ENCODE measurements at regions not wholly inside any gene's neighbourhood (a gene's known extent, or its start where the extent isn't known, plus 50 kb on each side); places are given as distances from the start of the nearest gene placed in this dataset.

DNA sequence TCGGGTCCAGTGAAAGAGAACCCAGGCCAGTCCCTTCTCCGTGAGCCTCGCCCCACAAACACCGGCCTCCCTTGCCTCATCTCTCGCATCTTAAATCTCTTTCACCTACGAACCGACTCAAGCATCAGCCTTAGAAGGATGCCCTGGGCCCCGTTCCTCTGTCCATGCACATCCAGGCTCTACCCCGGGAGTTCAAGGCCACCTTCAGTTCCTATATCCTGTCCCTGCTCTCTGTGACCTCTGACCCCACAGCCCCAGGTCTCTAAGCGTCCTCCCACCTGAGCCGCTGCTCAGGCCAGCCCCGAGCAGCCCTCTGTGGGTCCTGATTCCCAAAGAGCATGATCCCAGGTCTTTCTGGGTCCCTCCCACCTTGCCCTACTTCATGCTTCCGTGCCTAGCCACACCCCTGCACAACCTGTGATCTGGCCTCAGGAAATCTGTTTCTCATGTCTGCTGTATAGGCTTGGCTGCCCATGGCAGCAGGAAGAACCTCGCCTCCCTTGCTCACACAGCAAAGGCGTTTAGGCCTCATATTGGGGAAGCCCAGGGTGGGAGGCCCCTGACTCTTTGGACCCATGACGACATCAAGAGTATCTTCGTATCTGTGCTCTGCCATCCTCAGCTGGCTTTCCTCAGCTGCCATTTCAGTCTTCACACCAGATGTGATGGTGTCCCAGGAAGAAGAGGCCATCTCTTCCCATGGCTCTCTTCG is 77.5 kb upstream of the SEPTIN5 start:
- peak; percentile 68 for DNase-seq (ENCODE audit: low spot score)
- intact Hi-C loops (cut with DNase I): no loop called here

DNA sequence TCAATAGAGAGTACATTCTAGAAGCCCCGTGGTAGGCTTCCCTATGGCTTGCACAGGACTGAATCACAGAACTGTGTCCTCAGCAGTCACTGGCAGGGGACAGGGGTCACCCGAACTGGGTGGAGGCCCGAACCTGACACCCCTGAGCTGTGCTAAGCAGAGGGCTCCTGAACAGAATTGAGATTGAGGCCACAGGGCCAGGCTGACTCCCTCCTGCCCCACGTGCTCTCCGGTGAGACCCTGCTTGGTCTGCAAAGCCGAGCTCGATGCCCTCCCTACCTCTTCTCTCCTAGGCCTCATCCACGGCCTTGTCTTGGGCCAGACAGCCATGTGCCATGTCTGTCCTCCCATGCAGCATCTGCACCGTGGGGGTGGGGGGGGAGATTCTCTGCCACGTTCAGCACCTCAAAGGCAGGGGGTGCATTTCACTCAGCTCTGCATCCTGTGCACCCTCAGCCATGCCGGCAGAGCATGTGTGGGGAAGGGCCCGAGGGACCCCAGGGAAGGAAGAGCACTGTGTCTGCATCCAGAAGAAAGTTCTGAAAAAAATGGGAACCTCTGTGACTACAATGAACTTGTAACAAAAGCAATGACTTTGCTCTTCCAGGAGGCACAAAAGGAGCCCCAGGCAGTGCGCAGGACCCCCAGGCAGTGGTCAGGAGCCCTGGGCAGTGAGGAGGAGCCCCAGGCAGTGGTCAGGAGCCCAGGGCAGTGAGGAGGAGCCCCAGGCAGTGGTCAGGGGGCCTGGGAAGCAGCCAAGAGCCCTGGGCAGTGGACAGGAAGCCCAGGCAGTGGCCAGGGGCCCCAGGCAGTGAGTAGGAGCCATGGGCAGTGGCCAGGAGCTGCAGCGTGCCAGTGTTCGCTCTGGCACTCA is 76.7 kb upstream of the SEPTIN5 start:
- peak; percentile 62 for DNase-seq (ENCODE audit: low spot score)
- intact Hi-C loops (cut with DNase I): no loop called here

DNA sequence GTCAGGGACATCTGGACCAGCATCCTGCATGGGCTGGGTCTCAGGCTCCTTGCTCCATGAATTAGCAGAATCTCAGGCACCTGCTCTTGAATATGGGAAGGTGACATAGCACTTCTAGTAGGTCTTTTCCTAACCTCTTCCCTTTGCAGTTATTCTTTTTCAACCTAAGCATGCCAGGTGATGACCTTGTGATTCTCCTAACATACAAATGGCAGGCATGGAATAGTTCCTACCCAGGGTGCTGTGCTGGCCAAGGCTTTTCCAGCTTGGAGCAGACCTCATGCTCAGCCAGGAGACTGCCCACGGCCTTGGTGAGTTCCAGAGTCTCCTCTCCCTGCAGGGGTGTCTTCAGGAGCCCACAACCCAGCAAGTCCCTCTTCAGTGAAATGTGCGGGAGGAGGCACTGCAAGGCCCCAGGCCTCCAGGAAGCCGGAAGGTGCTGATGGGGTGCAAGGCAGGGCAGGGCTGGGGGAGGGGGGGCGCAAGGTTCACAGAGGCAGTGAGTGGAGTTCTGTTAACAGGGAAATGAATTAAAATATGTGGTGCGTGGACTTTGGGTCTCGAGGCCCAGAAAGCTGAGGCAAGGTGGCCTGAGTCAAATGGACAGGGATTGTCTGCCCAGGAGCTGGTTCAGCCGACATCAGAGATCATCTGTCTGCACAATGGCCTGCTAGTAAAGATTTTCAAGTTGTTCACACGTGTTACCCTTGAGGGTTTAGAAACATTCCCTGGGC is 75.9 kb upstream of the SEPTIN5 start:
- no peak for DNase-seq (ENCODE audit: low spot score)

DNA sequence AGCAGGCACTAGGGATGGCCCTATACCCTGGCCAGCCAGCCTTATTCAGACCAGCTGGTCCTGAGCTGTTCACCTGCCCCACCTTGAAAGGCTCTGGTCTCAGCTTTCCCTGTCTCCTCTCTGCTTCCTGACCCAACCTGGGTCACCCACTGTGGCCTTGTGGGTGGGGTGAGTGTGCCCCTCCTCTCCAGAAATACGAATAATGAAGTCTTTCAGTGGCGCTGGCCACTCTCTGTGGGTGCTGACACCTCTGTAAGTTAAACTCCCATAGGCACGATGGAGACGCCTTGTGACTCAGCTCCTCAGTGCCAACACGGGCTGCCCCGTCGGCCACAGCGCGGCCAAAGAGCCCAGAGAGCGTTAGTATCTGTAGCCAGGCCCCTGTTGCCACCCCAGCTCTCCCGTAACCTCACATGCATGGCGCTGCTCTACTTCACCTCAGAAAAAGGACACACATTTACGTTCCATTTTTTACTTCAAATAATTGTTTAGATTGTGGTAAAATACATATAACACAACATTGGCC is 74.6 kb upstream of the SEPTIN5 start:
- no peak for DNase-seq (ENCODE audit: low spot score)
- intact Hi-C loops (cut with DNase I): no loop called here

More for the DNA sequence above, 75.9 kb upstream of the SEPTIN5 start:
- intact Hi-C loops (cut with DNase I): no loop called here

- DNase-seq (ENCODE audit: low spot score): no peak
- intact Hi-C loops (cut with DNase I): no loop called here
Measured at GRCh38 chr22:19640306-19640705, 74.0 kb upstream of the SEPTIN5 start.

- intact Hi-C loops (cut with DNase I): no loop called here
- peak; percentile 50 for DNase-seq (ENCODE audit: low spot score)
Measured at GRCh38 chr22:19641254-19641982, 72.9 kb upstream of the SEPTIN5 start.

DNA sequence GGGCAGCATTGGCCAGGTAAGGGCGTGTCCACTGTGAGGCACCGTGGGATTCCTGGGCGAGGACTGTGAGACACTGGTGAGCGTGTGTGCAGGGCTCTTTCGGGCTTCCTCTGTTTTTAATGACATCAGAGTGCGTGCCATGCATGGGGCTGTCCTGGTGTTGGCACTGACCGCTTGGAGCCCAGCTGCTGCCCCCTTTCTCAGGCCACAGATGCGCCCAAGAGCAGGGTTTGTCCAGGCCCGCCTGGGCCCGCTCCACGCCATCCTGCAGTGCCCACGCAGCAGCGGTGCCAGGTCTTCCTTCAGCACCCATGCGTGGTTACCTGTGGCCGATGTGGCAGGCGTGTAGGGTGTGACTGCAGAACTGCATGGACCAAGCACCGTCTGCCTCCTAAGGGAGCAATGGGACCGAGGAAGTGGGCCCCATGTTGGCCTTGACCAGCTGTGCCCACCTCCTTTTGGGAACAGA is 72.3 kb upstream of the SEPTIN5 start:
- intact Hi-C loops (cut with DNase I): no loop called here
- peak; percentile 60 for DNase-seq (ENCODE audit: low spot score)

- intact Hi-C loops (cut with DNase I): no loop called here
Measured at GRCh38 chr22:19643448-19644313, 70.6 kb upstream of the SEPTIN5 start.

GRCh38 chr22:19644314-19645223 is 69.7 kb upstream of the SEPTIN5 start:
- intact Hi-C loops (cut with DNase I): no loop called here
- DNase-seq (ENCODE audit: low spot score): peak; percentile 86

More at GRCh38 chr22:19643448-19644313, 70.6 kb upstream of the SEPTIN5 start:
- DNase-seq (ENCODE audit: low spot score): peak; percentile 29

DNA sequence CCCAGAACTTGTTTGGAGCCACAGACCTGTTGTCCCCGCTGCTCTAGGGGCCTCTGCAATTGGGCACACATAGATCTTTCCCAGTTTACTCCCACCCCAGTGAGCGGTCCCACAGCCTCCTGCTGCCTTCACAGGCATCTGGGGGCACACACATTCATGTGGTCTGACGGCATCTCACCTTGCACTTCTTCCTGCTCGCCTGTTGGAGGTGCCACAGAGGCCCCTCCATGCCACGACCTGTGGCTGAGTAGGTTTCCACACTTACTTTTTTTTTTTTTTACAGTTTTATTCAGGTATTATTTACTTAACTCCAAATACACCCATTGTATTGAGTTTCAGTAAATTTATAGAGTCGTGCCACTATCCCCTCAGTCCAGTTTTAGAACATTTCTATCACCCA is 68.9 kb upstream of the SEPTIN5 start:
- DNase-seq (ENCODE audit: low spot score): peak; percentile 49
- intact Hi-C loops (cut with DNase I): no loop called here

GRCh38 chr22:19645905-19646304 is 68.4 kb upstream of the SEPTIN5 start:
- intact Hi-C loops (cut with DNase I): no loop called here
- DNase-seq (ENCODE audit: low spot score): no peak

GRCh38 chr22:19646383-19646782 is 67.9 kb upstream of the SEPTIN5 start:
- no peak for DNase-seq (ENCODE audit: low spot score)

GRCh38 chr22:19648419-19648929 is 65.8 kb upstream of the SEPTIN5 start:
- intact Hi-C loops (cut with DNase I): no loop called here
- no peak for DNase-seq (ENCODE audit: low spot score)

More at GRCh38 chr22:19646383-19646782, 67.9 kb upstream of the SEPTIN5 start:
- intact Hi-C loops (cut with DNase I): no loop called here

GRCh38 chr22:19652316-19652715 is 62.0 kb upstream of the SEPTIN5 start:
- peak; percentile 34 for DNase-seq (ENCODE audit: low spot score)
- intact Hi-C loops (cut with DNase I): no loop called here

- intact Hi-C loops (cut with DNase I): no loop called here
- DNase-seq (ENCODE audit: low spot score): peak; percentile 5
Measured at GRCh38 chr22:19654338-19654987, 59.8 kb upstream of the SEPTIN5 start.

GRCh38 chr22:19655399-19655798 is 58.9 kb upstream of the SEPTIN5 start:
- DNase-seq (ENCODE audit: low spot score): peak; percentile 43
- intact Hi-C loops (cut with DNase I): no loop called here
